Stomach (tissue), 8 donors: ENCODE measurements at regions not wholly inside any gene's neighbourhood (a gene's known extent, or its start where the extent isn't known, plus 50 kb on each side); places are given as distances from the start of the nearest gene placed in this dataset.
"Not testable (repeated sequence)": the region's sequence is repeated elsewhere in the genome, so short reads cannot be mapped to it uniquely, and the experiment has no call there.

ENCODE experiments used
- DNase-seq, 2 donors: peaks; one replicate each; pipeline versions ENCODE4 v3.0.0 to v3.0.0-alpha.2; 2013 to 2019
- H3K27ac ChIP-seq, 5 donors: fragments of 200-600 bp in 4 of 5; sonication (generic) in 4 of 5; one replicate each; pipeline ENCODE4 v1.5.1; 2013 to 2019; ENCODE audit warnings: mild to moderate bottlenecking in 1 of 5, moderate library complexity in 1 of 5
- H3K27me3 ChIP-seq, 3 donors: fragments of 200-600 bp; sonication (generic); one replicate each; pipeline ENCODE4 v1.5.1; 2017 to 2019; ENCODE audit warnings: mixed run types in 1 of 3
- H3K36me3 ChIP-seq, 4 donors: fragments of 200-600 bp; sonication (generic); 1 replicate in 3 of 4; 2 replicates in 1 of 4; pipeline ENCODE4 v1.5.1; 2016 to 2019
- H3K4me1 ChIP-seq, 4 donors: fragments of 200-600 bp; sonication (generic); one replicate each; pipeline ENCODE4 v1.5.1; 2016 to 2019
- H3K4me3 ChIP-seq, 4 donors: fragments of 200-600 bp; sonication (generic) in 3 of 4; one replicate each; pipeline ENCODE4 v1.5.1; 2016 to 2019; ENCODE audit warnings: mild to moderate bottlenecking in 1 of 4
- H3K9me3 ChIP-seq, 4 donors: fragments of 200-600 bp; sonication (generic); one replicate each; pipeline ENCODE4 v1.5.1; 2016 to 2019
- EP300 ChIP-seq: sonication (generic); formaldehyde crosslinking; IDR thresholded peaks from one replicate; pipeline ENCODE4 v1.6.1; 2017; ENCODE audit warnings: antibody characterized with exemption
- POLR2A ChIP-seq, 4 donors: fragments of 450-650 bp; IDR thresholded peaks; one replicate each; pipeline ENCODE4 v1.6.1; 2016; ENCODE audit warnings: antibody characterized with exemption in 4 of 4, control low read depth in 2 of 4, mild to moderate bottlenecking in 1 of 4, moderate library complexity in 1 of 4
- POLR2AphosphoS5 ChIP-seq, 3 donors: sonication (generic); formaldehyde crosslinking; IDR thresholded peaks; one replicate each; pipeline ENCODE4 v1.6.1; 2016; ENCODE audit warnings: antibody characterized with exemption in 3 of 3
- WGBS, 5 donors: extraction: QIAGEN DNeasy Blood & Tissue Kit in 3 of 5; methylation state at CpG; one replicate each; pipeline versions ENCODE4 v1.1.5 to v1.1.7; 2013 to 2018; 5-methylcytosine and 5-hydroxymethylcytosine counted together
- intact Hi-C: fragments of 100-400 bp; cut with DNase I; formaldehyde crosslinking; loops from one replicate; pipeline ENCODE4 v1.15.1; 2023; ENCODE audit warnings: low total_unique reads
- TF ChIP-seq, protein P1 (sequence below), 7 experiments: fragments of 450-650 bp in 4 of 7; fragments of 200-600 bp in 3 of 7; sonication (generic) in 3 of 7; IDR thresholded peaks; one replicate each; pipeline ENCODE4 v1.5.1; 2016 to 2019; ENCODE audit warnings: antibody characterized with exemption in 7 of 7, control low read depth in 2 of 7, mild to moderate bottlenecking in 1 of 7
- donor health status: healthy with polysubstance abuse.
- donor health status: Bipolar disorder and iron deficiency.
- donor health status: healthy.

DNA sequence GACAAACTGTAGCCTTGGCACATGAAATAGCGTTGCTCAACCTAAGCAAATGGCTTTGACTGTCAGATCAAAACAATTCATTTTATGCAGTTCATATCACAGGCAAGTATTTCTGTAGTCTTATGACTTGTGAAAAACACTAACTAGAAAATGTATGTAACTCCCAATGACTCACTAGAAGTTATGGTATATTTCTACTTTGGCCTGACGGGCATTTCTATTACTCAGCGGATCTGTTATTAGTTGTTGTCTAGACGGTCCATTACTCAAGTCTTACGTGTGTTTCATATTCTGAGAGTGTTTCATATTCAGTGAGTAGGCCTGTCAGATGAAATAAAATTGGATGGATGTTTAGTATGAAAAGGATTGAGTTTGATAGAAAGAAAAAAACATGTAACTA, 880.9 kb downstream of the PRIM2 start:
- H3K27ac ChIP-seq: no peak overlapping the region
- 77 to 91% (median 79%) methylated on average over 5 of the region's 5 CpGs for WGBS, 5 donors
- intact Hi-C loops: no loop called here

DNA sequence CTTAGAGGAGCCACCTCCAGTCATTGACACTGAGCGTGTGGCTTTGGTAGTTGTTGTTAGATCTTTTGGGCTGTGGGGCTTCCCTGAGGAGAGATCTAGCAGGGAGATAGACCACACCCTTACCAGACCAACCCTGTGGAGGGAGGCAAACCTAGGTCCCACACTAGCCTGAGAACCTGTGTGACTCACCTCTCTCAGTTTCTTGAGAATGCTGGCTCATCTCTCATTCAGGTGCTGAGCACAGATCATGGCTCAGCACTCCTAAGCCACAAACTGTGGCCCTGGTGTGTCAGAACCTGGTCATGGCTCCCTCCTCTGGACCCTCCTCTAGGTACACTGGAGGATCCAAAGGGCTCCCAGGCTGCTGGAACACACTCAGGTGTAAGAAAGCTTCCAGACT, 919.7 kb downstream of the PRIM2 start:
- WGBS, 5 donors: 88 to 100% (median 92%) methylated on average over 1 of the region's 1 CpG; no CpG with 5 or more reads in 1 of the 5 donors

More for the DNA sequence above, 880.9 kb downstream of the PRIM2 start:
- Histone ChIP-seq H3K9me3 (peaks cover 0 to 6% (median 3%) of the 10 kb centered on the region in 4 donors), H3K27me3 (no peaks in the 10 kb centered on the region), H3K4me3 (no peak overlapping the region), H3K36me3 (no peaks in the 10 kb centered on the region), H3K4me1 (no peaks in the 10 kb centered on the region)
- TF ChIP-seq, protein P1, sequence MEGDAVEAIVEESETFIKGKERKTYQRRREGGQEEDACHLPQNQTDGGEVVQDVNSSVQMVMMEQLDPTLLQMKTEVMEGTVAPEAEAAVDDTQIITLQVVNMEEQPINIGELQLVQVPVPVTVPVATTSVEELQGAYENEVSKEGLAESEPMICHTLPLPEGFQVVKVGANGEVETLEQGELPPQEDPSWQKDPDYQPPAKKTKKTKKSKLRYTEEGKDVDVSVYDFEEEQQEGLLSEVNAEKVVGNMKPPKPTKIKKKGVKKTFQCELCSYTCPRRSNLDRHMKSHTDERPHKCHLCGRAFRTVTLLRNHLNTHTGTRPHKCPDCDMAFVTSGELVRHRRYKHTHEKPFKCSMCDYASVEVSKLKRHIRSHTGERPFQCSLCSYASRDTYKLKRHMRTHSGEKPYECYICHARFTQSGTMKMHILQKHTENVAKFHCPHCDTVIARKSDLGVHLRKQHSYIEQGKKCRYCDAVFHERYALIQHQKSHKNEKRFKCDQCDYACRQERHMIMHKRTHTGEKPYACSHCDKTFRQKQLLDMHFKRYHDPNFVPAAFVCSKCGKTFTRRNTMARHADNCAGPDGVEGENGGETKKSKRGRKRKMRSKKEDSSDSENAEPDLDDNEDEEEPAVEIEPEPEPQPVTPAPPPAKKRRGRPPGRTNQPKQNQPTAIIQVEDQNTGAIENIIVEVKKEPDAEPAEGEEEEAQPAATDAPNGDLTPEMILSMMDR (IDR thresholded peaks at IDR 0.05): no peak
- TF ChIP-seq POLR2AphosphoS5 (IDR thresholded peaks at IDR 0.05) (no peak), EP300 (no peak), POLR2A (IDR thresholded peaks at IDR 0.05) (no peak)
- DNase-seq: no peak

DNA sequence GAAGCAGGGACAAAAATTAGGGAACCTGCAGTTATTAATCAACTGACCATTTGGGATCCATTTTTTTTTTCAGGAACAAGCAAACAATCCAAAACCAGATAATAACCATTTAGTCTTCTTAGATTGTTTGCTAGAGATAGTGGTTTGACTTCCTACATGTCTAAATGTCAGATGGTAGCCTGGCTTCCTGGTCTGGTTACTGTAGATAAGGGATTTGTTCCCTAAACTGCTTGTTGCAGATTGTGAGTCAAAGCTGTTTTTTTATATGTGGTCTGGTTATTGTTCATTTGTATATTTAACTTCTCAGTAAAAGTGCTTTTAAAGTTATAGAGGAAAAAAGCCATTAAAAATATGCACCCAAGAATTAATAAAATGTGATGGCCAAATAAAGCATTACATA, 921.0 kb downstream of the PRIM2 start:
- H3K27ac ChIP-seq, H3K4me3 ChIP-seq, intact Hi-C loops, H3K4me1 ChIP-seq, H3K27me3 ChIP-seq, DNase-seq, H3K36me3 ChIP-seq: not testable (repeated sequence)
- H3K9me3 ChIP-seq: peaks cover 0 to 35% (median 15%) of the 10 kb centered on the region in 4 donors

More for the DNA sequence above, 919.7 kb downstream of the PRIM2 start:
- intact Hi-C loops, H3K27me3 ChIP-seq, H3K36me3 ChIP-seq, H3K27ac ChIP-seq, H3K4me1 ChIP-seq, H3K4me3 ChIP-seq, DNase-seq: not testable (repeated sequence)
- peaks cover 0 to 38% (median 16%) of the 10 kb centered on the region in 4 donors for H3K9me3 ChIP-seq

DNA sequence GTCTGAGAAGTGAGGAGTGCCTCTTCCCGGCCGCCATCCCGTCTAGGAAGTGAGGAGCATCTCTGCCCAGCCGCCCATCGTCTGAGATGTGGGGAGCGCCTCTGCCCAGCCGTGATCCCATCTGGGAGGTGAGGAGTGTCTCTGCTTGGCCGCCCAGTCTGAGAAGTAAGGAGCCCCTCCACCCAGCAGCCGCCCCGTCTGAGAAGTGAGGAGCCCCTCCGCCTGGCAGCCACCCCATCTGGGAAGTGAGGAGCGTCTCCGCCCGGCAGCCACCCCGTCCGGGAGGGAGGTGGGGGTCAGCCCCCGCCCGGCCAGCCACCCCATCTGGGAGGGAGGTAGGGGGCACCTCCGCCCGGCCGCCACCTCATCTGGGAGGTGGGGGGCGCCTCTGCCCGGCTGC, 940.2 kb downstream of the PRIM2 start:
- intact Hi-C loops: not testable (repeated sequence)
- WGBS, 5 donors: 88 to 96% (median 93%) methylated on average over 17 to 23 of the region's 23 CpGs

DNA sequence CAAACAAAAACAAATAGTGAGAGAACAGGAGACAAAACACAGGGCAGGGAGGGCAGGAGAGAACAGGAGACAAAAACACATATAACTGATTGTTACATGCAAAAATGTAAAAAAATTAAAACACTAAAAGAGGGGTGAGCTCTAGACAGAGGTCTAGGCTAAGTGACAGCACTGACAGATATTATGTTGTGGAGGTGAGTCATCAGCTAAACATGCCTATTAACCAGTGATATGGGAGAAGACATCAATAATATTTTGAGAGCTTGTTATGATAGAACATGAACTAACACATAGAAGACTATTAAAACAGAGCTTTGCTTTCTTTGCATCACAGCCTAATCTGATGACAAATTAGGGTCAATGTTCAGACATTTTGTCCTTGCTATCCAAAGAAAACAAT, 972.7 kb downstream of the PRIM2 start:
- intact Hi-C loops: no loop called here
- Histone ChIP-seq H3K9me3 (peaks cover 0 to 8% (median 0%) of the 10 kb centered on the region in 4 donors), H3K27ac (no peak overlapping the region), H3K36me3 (no peaks in the 10 kb centered on the region), H3K4me1 (no peaks in the 10 kb centered on the region), H3K4me3 (no peak overlapping the region), H3K27me3 (no peaks in the 10 kb centered on the region)
- no peak for DNase-seq
- TF ChIP-seq, protein P1 (IDR thresholded peaks at IDR 0.05): no peak
- TF ChIP-seq POLR2AphosphoS5 (IDR thresholded peaks at IDR 0.05): no peak
- TF ChIP-seq EP300: no peak
- no peak for TF ChIP-seq POLR2A (IDR thresholded peaks at IDR 0.05)

More for the DNA sequence above, 940.2 kb downstream of the PRIM2 start:
- H3K36me3 ChIP-seq, H3K4me3 ChIP-seq, DNase-seq, H3K27ac ChIP-seq, H3K4me1 ChIP-seq, H3K27me3 ChIP-seq: not testable (repeated sequence)
- peaks cover 0 to 52% (median 18%) of the 10 kb centered on the region in 4 donors for H3K9me3 ChIP-seq

DNA sequence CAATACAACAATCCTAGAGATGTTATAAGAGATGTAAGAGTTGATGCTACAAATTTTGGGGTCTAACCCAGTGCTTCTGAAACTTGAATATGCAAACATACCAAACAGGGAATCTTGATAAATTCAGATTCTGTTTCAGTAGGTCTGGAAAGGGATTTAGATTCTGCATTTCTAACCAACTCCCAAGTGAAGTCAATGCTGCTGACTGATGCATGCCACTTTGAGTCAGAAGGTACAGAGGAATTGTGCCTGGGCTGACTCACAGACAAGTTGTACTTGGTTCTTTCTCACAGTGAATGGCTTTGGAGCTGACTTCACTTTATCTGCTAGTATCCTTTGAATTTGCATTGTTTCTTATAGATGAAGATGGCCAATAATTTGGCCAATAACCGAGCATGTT, 973.9 kb downstream of the PRIM2 start:
- H3K27ac ChIP-seq, intact Hi-C loops, H3K4me1 ChIP-seq, H3K9me3 ChIP-seq, H3K4me3 ChIP-seq, DNase-seq, H3K27me3 ChIP-seq, H3K36me3 ChIP-seq: not testable (repeated sequence)
- WGBS, 5 donors: 45 to 80% (median 55%) methylated on average over 1 of the region's 1 CpG; no CpG with 5 or more reads in 1 of the 5 donors

DNA sequence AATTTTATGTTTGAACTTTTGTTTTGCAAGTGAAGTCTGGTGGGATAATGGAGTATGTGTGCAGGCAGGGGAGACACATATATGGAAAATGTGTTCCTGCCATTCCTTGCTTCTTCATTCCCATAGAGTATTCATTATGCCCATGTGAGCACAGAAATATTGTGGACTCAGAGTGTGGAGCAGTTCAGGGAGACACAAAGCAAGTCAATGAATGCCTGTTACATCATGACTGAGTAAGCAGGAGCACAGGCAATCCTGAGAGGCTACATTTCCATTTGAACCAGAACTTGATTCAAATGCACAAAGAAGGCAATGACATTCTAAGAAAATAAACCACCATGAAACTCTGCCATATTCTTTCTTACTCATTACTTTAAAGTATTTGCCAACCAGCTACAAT, 990.5 kb downstream of the PRIM2 start:
- H3K9me3 ChIP-seq: not testable (repeated sequence)

DNA sequence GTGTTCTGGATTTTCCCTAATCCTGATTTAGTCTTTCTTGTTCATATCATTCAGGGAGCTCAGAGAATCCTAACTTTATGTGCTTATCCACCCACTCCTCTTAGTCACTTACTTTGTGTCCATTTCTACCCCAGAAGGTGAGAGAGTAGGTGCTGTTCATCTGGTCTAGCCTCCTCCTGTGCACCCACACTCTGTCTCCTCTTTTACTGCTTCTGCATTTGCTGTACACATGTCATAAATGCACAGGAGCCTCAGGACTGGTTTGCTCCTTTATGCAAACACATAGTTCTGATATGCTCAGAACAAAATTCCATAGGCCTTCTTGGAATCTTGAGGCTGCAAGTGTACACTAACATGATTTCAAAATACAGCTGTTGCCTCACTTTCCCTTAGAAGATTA, 1014.7 kb downstream of the PRIM2 start:
- DNase-seq, intact Hi-C loops, H3K9me3 ChIP-seq, H3K27me3 ChIP-seq, H3K4me1 ChIP-seq, H3K36me3 ChIP-seq, H3K4me3 ChIP-seq, H3K27ac ChIP-seq: not testable (repeated sequence)

More for the DNA sequence above, 990.5 kb downstream of the PRIM2 start:
- H3K4me1 ChIP-seq, H3K4me3 ChIP-seq, H3K36me3 ChIP-seq, H3K27ac ChIP-seq, H3K27me3 ChIP-seq, DNase-seq, intact Hi-C loops: not testable (repeated sequence)

DNA sequence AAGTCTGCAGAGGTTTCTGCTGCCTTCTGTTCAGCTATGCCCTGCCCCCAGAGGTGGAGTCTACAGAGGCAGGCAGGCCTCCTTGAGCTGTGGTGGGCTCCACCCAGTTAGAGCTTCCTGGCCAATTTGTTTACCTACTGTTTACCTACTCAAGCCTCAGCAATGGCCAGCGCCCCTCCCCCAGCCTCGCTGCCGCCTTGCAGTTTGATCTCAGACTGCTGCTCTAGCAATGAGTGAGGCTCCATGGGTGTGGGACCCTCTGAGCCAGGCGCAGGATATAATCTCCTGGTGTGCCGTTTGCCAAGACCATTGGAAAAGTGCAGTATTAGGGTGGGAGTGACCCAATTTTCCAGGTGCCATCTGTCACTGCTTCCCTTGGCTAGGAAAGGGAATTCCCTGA, 1024.9 kb downstream of the PRIM2 start:
- H3K4me3 ChIP-seq, DNase-seq, H3K27me3 ChIP-seq, H3K27ac ChIP-seq, H3K4me1 ChIP-seq, H3K36me3 ChIP-seq, intact Hi-C loops: not testable (repeated sequence)
- 83 to 90% (median 88%) methylated on average over 5 of the region's 5 CpGs for WGBS, 5 donors
- peaks cover 0 to 20% (median 9%) of the 10 kb centered on the region in 4 donors for H3K9me3 ChIP-seq

DNA sequence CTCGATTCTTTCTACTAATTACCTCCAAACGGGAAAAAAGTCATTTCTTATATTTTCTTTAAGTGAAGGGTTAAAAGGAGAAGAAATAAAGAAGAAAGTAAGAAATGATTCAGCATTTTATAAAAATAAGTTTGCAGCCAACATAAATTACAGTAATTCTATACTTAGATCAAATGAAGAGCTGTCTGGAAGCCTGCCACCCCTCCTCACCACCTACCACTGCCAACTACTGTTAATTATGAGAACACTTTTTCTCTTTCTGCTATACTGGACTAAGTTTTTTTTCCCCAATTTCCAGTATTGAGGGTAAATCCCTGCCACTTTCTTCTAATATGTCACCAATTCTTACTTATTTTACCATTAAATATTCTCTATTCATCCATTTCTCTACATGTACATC, 1030.1 kb downstream of the PRIM2 start:
- DNase-seq, H3K9me3 ChIP-seq, H3K27me3 ChIP-seq, H3K4me3 ChIP-seq, intact Hi-C loops, H3K27ac ChIP-seq, H3K4me1 ChIP-seq, H3K36me3 ChIP-seq: not testable (repeated sequence)
- 72 to 83% (median 78%) methylated on average over 2 of the region's 2 CpGs for WGBS, 5 donors
